GM23338 (cell line): ENCODE measurements at regions not wholly inside any gene's neighbourhood (a gene's known extent, or its start where the extent isn't known, plus 50 kb on each side); places are given as distances from the start of the nearest gene placed in this dataset.

Experiments used
- ATAC-seq: fragments of 200-7000 bp; cut with Tn5 transposase; 3 replicates; pipeline ENCODE4 v1.9.1; 2020
- DNase-seq: peaks from one replicate; pipeline ENCODE4 v3.0.0-alpha.2; 2015; ENCODE audit warnings: low spot score
- H2AFZ ChIP-seq: fragments of 200-600 bp; sonication (generic); 2 replicates; pipeline ENCODE4 v1.8.0; 2016; ENCODE audit warnings: antibody characterized with exemption, mild to moderate bottlenecking, moderate library complexity
- H3F3A ChIP-seq: fragments of 200-600 bp; sonication (generic); replicated peaks from 2 replicates; pipeline ENCODE4 v1.8.0; 2017; ENCODE audit warnings: antibody characterized with exemption, mixed run types, low read depth
- H3K27ac ChIP-seq: fragments of 200-600 bp; sonication (generic); 2 replicates; pipeline ENCODE4 v1.6.1; 2016; ENCODE audit warnings: low read depth
- H3K27me3 ChIP-seq: fragments of 200-600 bp; sonication (generic); 2 replicates; pipeline ENCODE4 v1.8.0; 2016; ENCODE audit warnings: mild to moderate bottlenecking, mixed run types, moderate library complexity; ENCODE audit not compliant: insufficient read depth
- H3K36me3 ChIP-seq: fragments of 200-600 bp; sonication (generic); 2 replicates; pipeline ENCODE4 v1.8.0; 2016; ENCODE audit warnings: mild to moderate bottlenecking; ENCODE audit not compliant: insufficient read depth
- H3K4me1 ChIP-seq: fragments of 200-600 bp; sonication (generic); 2 replicates; pipeline ENCODE4 v1.8.0; 2016; ENCODE audit warnings: mild to moderate bottlenecking, moderate library complexity; ENCODE audit not compliant: insufficient read depth
- H3K4me2 ChIP-seq: fragments of 200-600 bp; sonication (generic); 2 replicates; pipeline ENCODE4 v1.7.1; 2017; ENCODE audit warnings: mixed run types
- H3K4me3 ChIP-seq: fragments of 200-600 bp; sonication (generic); 2 replicates; pipeline ENCODE4 v1.6.1; 2016; ENCODE audit warnings: mixed run types
- H3K79me2 ChIP-seq: fragments of 200-600 bp; sonication (generic); replicated peaks from 2 replicates; pipeline ENCODE4 v1.8.0; 2017; ENCODE audit warnings: mild to moderate bottlenecking; ENCODE audit not compliant: insufficient read depth
- H3K9me2 ChIP-seq: fragments of 200-600 bp; sonication (generic); 2 replicates; pipeline ENCODE4 v1.8.0; 2017; ENCODE audit not compliant: insufficient read depth
- H4K20me1 ChIP-seq: fragments of 200-600 bp; sonication (generic); replicated peaks from 2 replicates; pipeline ENCODE4 v1.8.0; 2017; ENCODE audit warnings: mild to moderate bottlenecking; ENCODE audit not compliant: insufficient read depth
- H3K27ac Mint-ChIP-seq: 2 replicates; pipeline ENCODE4 v1.8.0; 2020; ENCODE audit warnings: inconsistent platforms, mild to moderate bottlenecking, moderate library complexity, mixed read lengths
- H3K27me3 Mint-ChIP-seq: 3 replicates; pipeline ENCODE4 v1.8.0; 2022; ENCODE audit warnings: low read depth, mild to moderate bottlenecking, moderate library complexity, mixed read lengths, inconsistent platforms; ENCODE audit not compliant: insufficient read depth, poor library complexity
- H3K36me3 Mint-ChIP-seq: 3 replicates; pipeline ENCODE4 v1.8.0; 2021; ENCODE audit warnings: low read depth, mild to moderate bottlenecking, inconsistent platforms, moderate library complexity, mixed read lengths
- H3K4me1 Mint-ChIP-seq: 3 replicates; pipeline ENCODE4 v1.8.0; 2020; ENCODE audit warnings: mild to moderate bottlenecking, inconsistent platforms, mixed read lengths
- H3K4me3 Mint-ChIP-seq: 3 replicates; pipeline ENCODE4 v1.8.0; 2021; ENCODE audit warnings: moderate library complexity, mild to moderate bottlenecking, inconsistent platforms, mixed read lengths
- H3K9me3 Mint-ChIP-seq: 3 replicates; pipeline ENCODE4 v1.8.0; 2020; ENCODE audit warnings: moderate library complexity, mild to moderate bottlenecking, inconsistent platforms, mixed read lengths
- CREB1 ChIP-seq: fragments of 250-450 bp; sonication (Bioruptor Pico); IDR thresholded peaks from 2 replicates; pipeline ENCODE4 v1.5.0; 2020; ENCODE audit warnings: low read depth, mild to moderate bottlenecking, moderate library complexity
- EZH2 ChIP-seq: fragments of 200-600 bp; sonication (generic); IDR thresholded peaks from one replicate; pipeline ENCODE4 v1.8.0; 2017; ENCODE audit warnings: antibody characterized with exemption, mild to moderate bottlenecking, low read depth; ENCODE audit not compliant: unreplicated experiment
- POLR2AphosphoS5 ChIP-seq: IDR thresholded peaks from 2 replicates; pipeline ENCODE4 v1.6.1; 2016; ENCODE audit warnings: antibody characterized with exemption, low read depth
- REST ChIP-seq: IDR thresholded peaks from one replicate; pipeline ENCODE4 v1.6.1; 2018; ENCODE audit warnings: antibody characterized with exemption; ENCODE audit not compliant: unreplicated experiment
- STAT1 ChIP-seq: IDR thresholded peaks from one replicate; pipeline ENCODE4 v1.6.1; 2016; ENCODE audit warnings: antibody characterized with exemption; ENCODE audit not compliant: unreplicated experiment
- ZNF462 ChIP-seq: fragments of 250-450 bp; sonication (Bioruptor Pico); IDR thresholded peaks from 2 replicates; pipeline ENCODE4 v1.5.0; 2020; ENCODE audit warnings: mild to moderate bottlenecking, moderate library complexity

GRCh38 chr6:11889572-11889971 is 111.0 kb upstream of the ADTRP start (continued):
- TF ChIP-seq ZNF462 (CRISPR knock-in tag) (no peak), CREB1 (CRISPR knock-in tag) (no peak)

GRCh38 chr6:11888727-11889126 is 110.1 kb upstream of the ADTRP start:
- no peak overlapping the region for H3K4me3 ChIP-seq
- no peaks in the 10 kb centered on the region for H3K36me3 Mint-ChIP-seq
- no peaks in the 10 kb centered on the region for H3K27me3 ChIP-seq
- H3K36me3 ChIP-seq, result no peaks in the 10 kb centered on the region
- DNase-seq, result no peak
- H3F3A ChIP-seq, result no peaks in the 10 kb centered on the region
- no peak overlapping the region for H3K27ac ChIP-seq
- H3K27me3 Mint-ChIP-seq, result peaks cover 2% of the 10 kb centered on the region
- no peak overlapping the region for H3K4me2 ChIP-seq
- no peak overlapping the region for H3K4me3 Mint-ChIP-seq
- H2AFZ ChIP-seq, result no peak overlapping the region
- peaks cover 21% of the 10 kb centered on the region; the same call in 2 of the 3 replicates for H3K4me1 Mint-ChIP-seq
- no peaks in the 10 kb centered on the region for H3K79me2 ChIP-seq
- H3K4me1 ChIP-seq, result peaks cover 5% of the 10 kb centered on the region; the same call in 1 of the 2 replicates
- H3K9me3 Mint-ChIP-seq, result no peaks in the 10 kb centered on the region; the same call in 2 of the 3 replicates
- peaks cover 6% of the 10 kb centered on the region for H3K9me2 ChIP-seq
- TF ChIP-seq ZNF462 (CRISPR knock-in tag), result no peak
- TF ChIP-seq POLR2AphosphoS5, result no peak
- no peak for TF ChIP-seq REST
- no peak for TF ChIP-seq EZH2
- TF ChIP-seq STAT1, result no peak
- ATAC-seq, result no peak
- no peak overlapping the region for H3K27ac Mint-ChIP-seq
- H4K20me1 ChIP-seq, result no peaks in the 10 kb centered on the region
